HCT116 (cell line): ENCODE measurements at regions not wholly inside any gene's neighbourhood (a gene's known extent, or its start where the extent isn't known, plus 50 kb on each side); places are given as distances from the start of the nearest gene placed in this dataset.

Experiments
- ATAC-seq: fragments of 200-7000 bp; cut with Tn5 transposase; 2 replicates; pipeline ENCODE4 v1.9.1; 2020; ENCODE audit warnings: mild to moderate bottlenecking, moderate library complexity
- BruUV-seq: library from RNA; stranded (reverse); fragments of 400-500 nt; replicated peaks from 2 replicates; lab custom pipeline; 2021; lab: Mats Ljungman, UMichigan
- CTCF ChIA-PET: fragments of 300-600 bp; sonication (Branson Sonifier 250); formaldehyde crosslinking; loops from one replicate; lab custom pipeline; 2021; ENCODE audit warnings: antibody characterized with exemption; lab: Charles Lee
- POLR2A ChIA-PET: fragments of 300-600, 350-600 bp; sonication (Branson Sonifier 250); formaldehyde crosslinking; loops from one replicate; lab custom pipeline; 2021; ENCODE audit warnings: antibody characterized with exemption; lab: Charles Lee
- RAD21 ChIA-PET, 2 experiments: fragments of 300-600 bp; sonication (Branson Sonifier 250); formaldehyde crosslinking; loops; one replicate each; lab custom pipeline; 2023; ENCODE audit warnings: low total read pairs in 2 of 2; ENCODE audit not compliant: uncharacterized antibody in 2 of 2, unreplicated experiment in 2 of 2, low non-redundant PET in 1 of 2; lab: Charles Lee
- DNase-seq: peaks from one replicate; pipeline ENCODE4 v3.0.0-alpha.2; 2010; ENCODE audit warnings: low read depth, low spot score
- H2AFZ ChIP-seq: fragments of 200-600 bp; shearing (Covaris generic), sonication (generic); 2 replicates; pipeline ENCODE4 v1.6.1; 2017; ENCODE audit warnings: low read depth, mixed run types, mixed read lengths, antibody characterized with exemption, low read length; ENCODE audit not compliant: poor library complexity, severe bottlenecking
- H3K27ac ChIP-seq: 2 replicates; pipeline ENCODE4 v1.5.1; 2012; ENCODE audit warnings: low read depth, low read length
- H3K27me3 ChIP-seq: fragments of 200-600 bp; sonication (generic); 2 replicates; pipeline ENCODE4 v1.6.1; 2016; ENCODE audit warnings: mixed run types, low read length, mixed read lengths; ENCODE audit not compliant: insufficient read depth
- H3K36me3 ChIP-seq, 2 experiments: fragments of 200-500 bp in 1 of 2; fragments of 200-600 bp in 1 of 2; sonication (Bioruptor generic) in 1 of 2; sonication (generic) in 1 of 2; 2 replicates each; pipeline versions ENCODE4 v1.5.1 to v1.6.1; 2014 to 2016; ENCODE audit warnings: low read length in 2 of 2, inconsistent platforms in 1 of 2, mixed read lengths in 1 of 2, mixed run types in 1 of 2; ENCODE audit not compliant: insufficient read depth in 2 of 2, control insufficient read depth in 1 of 2
- H3K4me1 ChIP-seq, 2 experiments: fragments of 200-600 bp in 1 of 2; sonication (generic) in 1 of 2; 2 replicates each; pipeline versions ENCODE4 v1.5.1 to v1.6.1; 2012 to 2017; ENCODE audit warnings: low read length in 2 of 2, inconsistent platforms in 1 of 2, mild to moderate bottlenecking in 1 of 2, mixed read lengths in 1 of 2, mixed run types in 1 of 2, moderate library complexity in 1 of 2; ENCODE audit not compliant: insufficient read depth in 2 of 2, control insufficient read depth in 1 of 2
- H3K4me2 ChIP-seq: fragments of 200-600 bp; sonication (generic); 2 replicates; pipeline ENCODE4 v1.6.1; 2017; ENCODE audit warnings: mixed run types, low read length, mixed read lengths
- H3K4me3 ChIP-seq, 2 experiments: fragments of 200-600 bp in 1 of 2; sonication (generic) in 1 of 2; replicated peaks in 1 of 2; 2 replicates each; pipeline ENCODE4 v1.5.1; 2011 to 2016; ENCODE audit warnings: low read length in 2 of 2, control low read depth in 1 of 2, low read depth in 1 of 2, mild to moderate bottlenecking in 1 of 2, mixed read lengths in 1 of 2, mixed run types in 1 of 2
- H3K79me2 ChIP-seq: fragments of 200-600 bp; sonication (generic); 2 replicates; pipeline ENCODE4 v1.6.1; 2017; ENCODE audit warnings: mild to moderate bottlenecking, mixed run types, low read length, moderate library complexity, mixed read lengths; ENCODE audit not compliant: insufficient read depth
- H3K9ac ChIP-seq: fragments of 200-600 bp; sonication (generic); 2 replicates; pipeline ENCODE4 v1.6.1; 2016; ENCODE audit warnings: low read length, mixed read lengths
- H3K9me2 ChIP-seq: fragments of 200-600 bp; sonication (generic), shearing (Covaris generic); 2 replicates; pipeline ENCODE4 v1.6.1; 2017; ENCODE audit warnings: mixed run types, mild to moderate bottlenecking, moderate library complexity; ENCODE audit not compliant: insufficient read depth
- H3K9me3 ChIP-seq, 2 experiments: fragments of 200-500 bp in 1 of 2; fragments of 200-600 bp in 1 of 2; sonication (Bioruptor generic) in 1 of 2; sonication (generic) in 1 of 2; 2 replicates each; pipeline ENCODE4 v1.6.1; 2014 to 2017; ENCODE audit warnings: low read length in 2 of 2, mixed read lengths in 2 of 2, inconsistent platforms in 1 of 2, low read depth in 1 of 2, mild to moderate bottlenecking in 1 of 2, mixed run types in 1 of 2, moderate library complexity in 1 of 2; ENCODE audit not compliant: control insufficient read depth in 1 of 2, insufficient read depth in 1 of 2
- H4K20me1 ChIP-seq: fragments of 200-600 bp; sonication (generic), shearing (Covaris generic); 2 replicates; pipeline ENCODE4 v1.6.1; 2017; ENCODE audit warnings: mixed run types, mild to moderate bottlenecking, moderate library complexity; ENCODE audit not compliant: insufficient read depth
- ATF3 ChIP-seq: IDR thresholded peaks from 2 replicates; pipeline ENCODE4 v1.6.1; 2012
- CBX3 ChIP-seq: IDR thresholded peaks from 2 replicates; pipeline ENCODE4 v1.6.1; 2012; ENCODE audit warnings: low read depth
- CEBPB ChIP-seq: IDR thresholded peaks from 2 replicates; pipeline ENCODE4 v1.6.1; 2012; ENCODE audit warnings: low read depth
- EGR1 ChIP-seq: IDR thresholded peaks from 2 replicates; pipeline ENCODE4 v1.6.1; 2012; ENCODE audit warnings: low read depth
- ELF1 ChIP-seq: IDR thresholded peaks from 2 replicates; pipeline ENCODE4 v1.6.1; 2012; ENCODE audit warnings: low read depth, borderline replicate concordance
- EZH2 ChIP-seq: fragments of 200-600 bp; sonication (generic); IDR thresholded peaks from 2 replicates; pipeline ENCODE4 v1.6.1; 2017; ENCODE audit warnings: antibody characterized with exemption, mixed run types
- EZH2phosphoT487 ChIP-seq: fragments of 200-600 bp; IDR thresholded peaks from 2 replicates; pipeline ENCODE4 v1.6.1; 2018; ENCODE audit warnings: antibody characterized with exemption, borderline replicate concordance
- RAD21 ChIP-seq: IDR thresholded peaks from 2 replicates; pipeline ENCODE4 v1.6.1; 2012; ENCODE audit warnings: low read depth, mild to moderate bottlenecking
- SP1 ChIP-seq: IDR thresholded peaks from 2 replicates; pipeline ENCODE4 v1.6.1; 2012; ENCODE audit warnings: low read depth
- TCF7L2 ChIP-seq: IDR thresholded peaks from 2 replicates; pipeline ENCODE4 v1.7.0; 2011; ENCODE audit warnings: borderline replicate concordance, inconsistent platforms; ENCODE audit not compliant: insufficient read depth, insufficient read length; ENCODE audit errors: extremely low read depth
- ZBTB33 ChIP-seq: IDR thresholded peaks from 2 replicates; pipeline ENCODE4 v1.6.1; 2011; ENCODE audit warnings: mild to moderate bottlenecking, low read length, moderate library complexity; ENCODE audit not compliant: insufficient replicate concordance; ENCODE audit errors: extremely low read depth
- ZFX ChIP-seq: fragments of 450-650 bp; IDR thresholded peaks from 2 replicates; pipeline ENCODE4 v1.6.1; 2017
- intact Hi-C: fragments of 100-400 bp; cut with micrococcal nuclease; formaldehyde crosslinking; loops from 2 replicates; pipeline ENCODE4 v1.10.0; 2022
- TF ChIP-seq, protein P1 (sequence below): IDR thresholded peaks from 2 replicates; pipeline ENCODE4 v1.6.1; 2012; ENCODE audit warnings: low read depth

- Histone ChIP-seq H3K27ac (no peak overlapping the region), H2AFZ (no peak overlapping the region), H3K4me2 (no peak overlapping the region), H4K20me1 (no peaks in the 10 kb centered on the region), H3K9ac (no peak overlapping the region), H3K79me2 (no peaks in the 10 kb centered on the region), H3K4me3 (no peak overlapping the region), H3K9me3 (no peaks in the 10 kb centered on the region), H3K36me3 (no peaks in the 10 kb centered on the region), H3K9me2 (no peaks in the 10 kb centered on the region), H3K4me1 (no peaks in the 10 kb centered on the region), H3K27me3 (no peaks in the 10 kb centered on the region)
- intact Hi-C loops = no loop called here
- POLR2A ChIA-PET = no interaction called here
- RAD21 ChIA-PET = no interaction called here
- BruUV-seq = no TSS peak
- TF ChIP-seq EZH2phosphoT487 = no peak
- no peak for TF ChIP-seq ZFX
- no peak for TF ChIP-seq ATF3
- no peak for TF ChIP-seq EZH2
- no peak for TF ChIP-seq CEBPB
- no peak for TF ChIP-seq RAD21
- no peak for TF ChIP-seq TCF7L2
- no peak for TF ChIP-seq SP1
- no peak for TF ChIP-seq EGR1
- TF ChIP-seq CBX3 = no peak
- no peak for TF ChIP-seq ZBTB33
- TF ChIP-seq, protein P1, sequence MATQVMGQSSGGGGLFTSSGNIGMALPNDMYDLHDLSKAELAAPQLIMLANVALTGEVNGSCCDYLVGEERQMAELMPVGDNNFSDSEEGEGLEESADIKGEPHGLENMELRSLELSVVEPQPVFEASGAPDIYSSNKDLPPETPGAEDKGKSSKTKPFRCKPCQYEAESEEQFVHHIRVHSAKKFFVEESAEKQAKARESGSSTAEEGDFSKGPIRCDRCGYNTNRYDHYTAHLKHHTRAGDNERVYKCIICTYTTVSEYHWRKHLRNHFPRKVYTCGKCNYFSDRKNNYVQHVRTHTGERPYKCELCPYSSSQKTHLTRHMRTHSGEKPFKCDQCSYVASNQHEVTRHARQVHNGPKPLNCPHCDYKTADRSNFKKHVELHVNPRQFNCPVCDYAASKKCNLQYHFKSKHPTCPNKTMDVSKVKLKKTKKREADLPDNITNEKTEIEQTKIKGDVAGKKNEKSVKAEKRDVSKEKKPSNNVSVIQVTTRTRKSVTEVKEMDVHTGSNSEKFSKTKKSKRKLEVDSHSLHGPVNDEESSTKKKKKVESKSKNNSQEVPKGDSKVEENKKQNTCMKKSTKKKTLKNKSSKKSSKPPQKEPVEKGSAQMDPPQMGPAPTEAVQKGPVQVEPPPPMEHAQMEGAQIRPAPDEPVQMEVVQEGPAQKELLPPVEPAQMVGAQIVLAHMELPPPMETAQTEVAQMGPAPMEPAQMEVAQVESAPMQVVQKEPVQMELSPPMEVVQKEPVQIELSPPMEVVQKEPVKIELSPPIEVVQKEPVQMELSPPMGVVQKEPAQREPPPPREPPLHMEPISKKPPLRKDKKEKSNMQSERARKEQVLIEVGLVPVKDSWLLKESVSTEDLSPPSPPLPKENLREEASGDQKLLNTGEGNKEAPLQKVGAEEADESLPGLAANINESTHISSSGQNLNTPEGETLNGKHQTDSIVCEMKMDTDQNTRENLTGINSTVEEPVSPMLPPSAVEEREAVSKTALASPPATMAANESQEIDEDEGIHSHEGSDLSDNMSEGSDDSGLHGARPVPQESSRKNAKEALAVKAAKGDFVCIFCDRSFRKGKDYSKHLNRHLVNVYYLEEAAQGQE = no peak
- TF ChIP-seq ELF1 = no peak
- CTCF ChIA-PET = no interaction called here
- no peak for ATAC-seq
- DNase-seq = no peak
These were observed 282.6 kb upstream of the NDST4 start for GRCh38 chr4:115396034-115396433.
